Endothelial cell of umbilical vein (primary cell): ENCODE measurements at regions not wholly inside any gene's neighbourhood (a gene's known extent, or its start where the extent isn't known, plus 50 kb on each side); places are given as distances from the start of the nearest gene placed in this dataset.

Experiments
- CTCF ChIP-seq, 2 donors: IDR thresholded peaks; 1 replicate in 1 of 2; 2 replicates in 1 of 2; pipeline ENCODE4 v1.5.1; 2011; ENCODE audit warnings: low read length in 2 of 2, mild to moderate bottlenecking in 2 of 2, moderate library complexity in 2 of 2, control low read depth in 1 of 2, inconsistent platforms in 1 of 2, low read depth in 1 of 2; ENCODE audit not compliant: insufficient read depth in 1 of 2; ENCODE audit errors: extremely low read depth in 1 of 2
- POLR2A ChIP-seq: IDR thresholded peaks from 2 replicates; pipeline ENCODE4 v1.6.1; 2012; ENCODE audit warnings: low read depth, mild to moderate bottlenecking, control low read depth, low read length

- TF ChIP-seq POLR2A (no peak), CTCF (IDR thresholded peaks at IDR 0.05; ENCODE audit: extremely low read depth in 1 of 2, insufficient read depth in 1 of 2, low read depth in 1 of 2, low read length in 2 of 2) (no peak)
Observed at GRCh38 chr3:159277814-159278213, 476.0 kb downstream of the MFSD1 start.
